ENCODE measurements at regions not wholly inside any gene's neighbourhood (a gene's known extent, or its start where the extent isn't known, plus 50 kb on each side); places are given as distances from the start of the nearest gene placed in this dataset.
"Not testable (repeated sequence)": the region's sequence is repeated elsewhere in the genome, so short reads cannot be mapped to it uniquely, and the experiment has no call there.

- DNase-seq (ENCODE audit: low read depth) = no peak
- TF ChIP-seq CTCF (IDR thresholded peaks at IDR 0.05; ENCODE audit: control insufficient read depth, insufficient read depth, low read depth, low read length, missing control alignments) = no peak
- H3K4me3 ChIP-seq (ENCODE audit: control insufficient read depth, low read depth, low read length) = no peak overlapping the region
These were observed 139.1 kb upstream of the TPM1 start for GRCh38 chr15:62903437-62903836.

- TF ChIP-seq CTCF (IDR thresholded peaks at IDR 0.05; ENCODE audit: control insufficient read depth, insufficient read depth, low read depth, low read length, missing control alignments) = peak; percentile 72
- no peak for DNase-seq (ENCODE audit: low read depth)
- H3K4me3 ChIP-seq (ENCODE audit: control insufficient read depth, low read depth, low read length) = no peak overlapping the region
These were observed 138.3 kb upstream of the TPM1 start for GRCh38 chr15:62904041-62904910.

GRCh38 chr15:62906627-62907026, 135.9 kb upstream of the TPM1 start:
- no peak for TF ChIP-seq CTCF (IDR thresholded peaks at IDR 0.05; ENCODE audit: control insufficient read depth, insufficient read depth, low read depth, low read length, missing control alignments)
- H3K4me3 ChIP-seq (ENCODE audit: control insufficient read depth, low read depth, low read length) = no peak overlapping the region
- DNase-seq (ENCODE audit: low read depth) = no peak

- no peak for DNase-seq (ENCODE audit: low read depth)
- TF ChIP-seq CTCF (IDR thresholded peaks at IDR 0.05; ENCODE audit: control insufficient read depth, insufficient read depth, low read depth, low read length, missing control alignments) = no peak
- H3K4me3 ChIP-seq (ENCODE audit: control insufficient read depth, low read depth, low read length) = no peak overlapping the region
These were observed 135.3 kb upstream of the TPM1 start for GRCh38 chr15:62907275-62907674.

- not testable (repeated sequence) for H3K4me3 ChIP-seq (ENCODE audit: control insufficient read depth, low read depth, low read length); DNase-seq (ENCODE audit: low read depth)
These were observed 134.2 kb upstream of the TPM1 start for GRCh38 chr15:62908341-62908740.

GRCh38 chr15:62909257-62909656, 133.3 kb upstream of the TPM1 start:
- TF ChIP-seq CTCF (IDR thresholded peaks at IDR 0.05; ENCODE audit: control insufficient read depth, insufficient read depth, low read depth, low read length, missing control alignments) = no peak
- DNase-seq (ENCODE audit: low read depth) = no peak
- no peak overlapping the region for H3K4me3 ChIP-seq (ENCODE audit: control insufficient read depth, low read depth, low read length)

GRCh38 chr15:62912282-62912681, 130.3 kb upstream of the TPM1 start:
- H3K4me3 ChIP-seq (ENCODE audit: control insufficient read depth, low read depth, low read length) = no peak overlapping the region
- no peak for TF ChIP-seq CTCF (IDR thresholded peaks at IDR 0.05; ENCODE audit: control insufficient read depth, insufficient read depth, low read depth, low read length, missing control alignments)
- DNase-seq (ENCODE audit: low read depth) = no peak

Data from AG09309 (cell line).